Psoas muscle (tissue), 7 donors: ENCODE measurements at regions not wholly inside any gene's neighbourhood (a gene's known extent, or its start where the extent isn't known, plus 50 kb on each side); places are given as distances from the start of the nearest gene placed in this dataset.

Experiments used
- ATAC-seq, 4 donors: fragments of 200-7000 bp; cut with Tn5 transposase; one replicate each; pipeline ENCODE4 v1.9.1; 2020; ENCODE audit warnings: moderate library complexity in 3 of 4, mild to moderate bottlenecking in 2 of 4
- DNase-seq, 2 donors: peaks; one replicate each; pipeline ENCODE4 v3.0.0-alpha.2; 2020
- H3K27ac ChIP-seq: fragments of 200-600 bp; one replicate; pipeline ENCODE4 v1.8.0; 2022
- H3K27me3 ChIP-seq, 3 donors: fragments of 200-600 bp in 1 of 3; one replicate each; pipeline versions ENCODE4 v1.6.1 to v1.8.0; 2013 to 2022; ENCODE audit warnings: low read length in 2 of 3, mild to moderate bottlenecking in 2 of 3, moderate library complexity in 1 of 3; ENCODE audit not compliant: insufficient read depth in 3 of 3
- H3K36me3 ChIP-seq, 2 donors: fragments of 200-600 bp in 1 of 2; one replicate each; pipeline versions ENCODE4 v1.6.1 to v1.8.0; 2013 to 2022; ENCODE audit warnings: low read depth in 1 of 2, mild to moderate bottlenecking in 1 of 2, moderate library complexity in 1 of 2; ENCODE audit not compliant: insufficient read depth in 1 of 2
- H3K4me1 ChIP-seq: fragments of 200-600 bp; one replicate; pipeline ENCODE4 v1.8.0; 2022
- H3K4me3 ChIP-seq: fragments of 200-600 bp; one replicate; pipeline ENCODE4 v1.8.0; 2022; ENCODE audit warnings: mild to moderate bottlenecking
- H3K9me3 ChIP-seq: fragments of 200-600 bp; one replicate; pipeline ENCODE4 v1.8.0; 2022
- CTCF ChIP-seq: fragments of 200-600 bp; IDR thresholded peaks from one replicate; pipeline ENCODE4 v1.8.0; 2022; ENCODE audit warnings: antibody characterized with exemption
- whole genome bisulfite sequencing, 3 donors: extraction: QIAGEN DNeasy Blood & Tissue Kit; methylation state at CpG; one replicate each; pipeline versions ENCODE4 v1.1.6 to v1.1.7; 2013; 5-methylcytosine and 5-hydroxymethylcytosine counted together
- intact Hi-C, 2 donors: fragments of 100-400 bp; cut with DNase I; formaldehyde crosslinking; loops; one replicate each; pipeline versions ENCODE4 v1.11.0 to v1.14.2; 2022
- donor health status: healthy with polysubstance abuse.
- donor health status: DM: no; HTN: no; CAD: no; lungs with moderate emphysema.
- donor health status: Bipolar disorder and iron deficiency.
- donor health status: healthy.
- donor health status: DM: yes; HTN: yes; CAD: no.
- donor health status: DM: no; HTN: no; CAD: no.
- donor health status: DM: yes; HTN: yes; CAD: no.

DNA sequence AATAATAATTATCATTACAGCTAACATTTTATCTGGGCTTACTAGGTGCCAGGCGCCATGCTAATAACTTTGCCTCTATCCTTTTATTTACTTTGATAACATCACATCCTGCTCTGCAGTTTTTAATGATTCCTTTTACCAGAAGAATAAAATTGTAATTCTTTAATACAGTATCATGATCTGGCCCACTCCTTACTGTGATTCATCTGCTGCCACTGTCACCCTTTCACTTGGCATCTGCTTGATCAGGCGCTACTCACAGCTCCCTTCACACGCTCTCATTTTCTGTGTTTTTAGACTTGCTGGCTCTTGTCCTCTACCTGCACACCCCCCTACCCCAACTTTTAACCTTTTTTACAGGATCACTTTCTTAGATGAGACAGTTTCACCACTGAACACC, 167.5 kb downstream of the NTMT2 start:
- Histone ChIP-seq H3K4me1 (no peaks in the 10 kb centered on the region), H3K27me3 (no peaks in the 10 kb centered on the region), H3K27ac (no peak overlapping the region), H3K9me3 (no peaks in the 10 kb centered on the region), H3K4me3 (no peak overlapping the region), H3K36me3 (no peaks in the 10 kb centered on the region)
- DNase-seq: no peak
- ATAC-seq: no peak
- WGBS, 3 donors: 88 to 93% (median 89%) methylated on average over 3 of the region's 3 CpGs
- no peak for TF ChIP-seq CTCF
- intact Hi-C loops: no loop called here

- ATAC-seq (no peak), DNase-seq (no peak)
- H3K4me3 ChIP-seq: no peak overlapping the region
- intact Hi-C loops: no loop called here
- no peak for TF ChIP-seq CTCF
- 76 to 85% (median 84%) methylated on average over 5 of the region's 5 CpGs for WGBS, 3 donors
- H3K27me3 ChIP-seq: no peaks in the 10 kb centered on the region
- H3K36me3 ChIP-seq: no peaks in the 10 kb centered on the region
- H3K9me3 ChIP-seq: no peaks in the 10 kb centered on the region
- no peak overlapping the region for H3K27ac ChIP-seq
- no peaks in the 10 kb centered on the region for H3K4me1 ChIP-seq
Observed at GRCh38 chr1:170316270-170316669, 170.5 kb downstream of the NTMT2 start.

GRCh38 chr1:170318141-170318540, 172.4 kb downstream of the NTMT2 start:
- Histone ChIP-seq H3K4me3 (no peak overlapping the region), H3K36me3 (no peaks in the 10 kb centered on the region), H3K27me3 (no peaks in the 10 kb centered on the region), H3K27ac (no peak overlapping the region), H3K9me3 (no peaks in the 10 kb centered on the region), H3K4me1 (no peaks in the 10 kb centered on the region)
- no peak for ATAC-seq
- TF ChIP-seq CTCF: no peak
- intact Hi-C loops: no loop called here
- DNase-seq: no peak
- 83 to 92% (median 88%) methylated on average over 1 of the region's 1 CpG for WGBS, 3 donors

DNA sequence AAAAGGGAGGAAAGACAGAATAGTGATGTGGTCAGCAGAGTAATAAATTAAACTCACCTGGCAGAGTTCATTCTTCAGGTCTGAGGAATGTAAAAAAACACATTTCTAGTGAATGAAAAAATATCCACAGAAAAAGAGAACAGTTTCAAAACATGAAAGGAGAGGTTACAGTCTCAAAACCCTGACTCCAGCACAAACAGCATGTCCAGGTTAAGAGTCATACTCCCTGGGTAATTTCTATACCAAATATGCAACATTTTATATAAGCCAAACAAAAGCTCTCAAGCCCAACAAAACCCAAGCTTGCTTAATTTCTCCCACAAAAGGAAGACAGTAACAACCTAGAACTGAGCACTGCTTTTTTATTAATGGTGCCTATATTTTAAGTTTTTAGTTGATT, 173.0 kb downstream of the NTMT2 start:
- intact Hi-C loops: no loop called here
- no peak for DNase-seq
- no peak overlapping the region for H3K4me3 ChIP-seq
- TF ChIP-seq CTCF: no peak
- no peaks in the 10 kb centered on the region for H3K27me3 ChIP-seq
- no peak for ATAC-seq
- H3K36me3 ChIP-seq: no peaks in the 10 kb centered on the region
- H3K9me3 ChIP-seq: no peaks in the 10 kb centered on the region
- no peaks in the 10 kb centered on the region for H3K4me1 ChIP-seq
- no peak overlapping the region for H3K27ac ChIP-seq

GRCh38 chr1:170321113-170321512, 175.4 kb downstream of the NTMT2 start:
- no peak for TF ChIP-seq CTCF
- 67 to 73% (median 69%) methylated on average over 6 of the region's 6 CpGs for WGBS, 3 donors
- Histone ChIP-seq H3K4me1 (no peaks in the 10 kb centered on the region), H3K9me3 (no peaks in the 10 kb centered on the region), H3K4me3 (no peak overlapping the region), H3K27me3 (no peaks in the 10 kb centered on the region), H3K27ac (no peak overlapping the region), H3K36me3 (no peaks in the 10 kb centered on the region)
- no peak for ATAC-seq
- no peak for DNase-seq
- intact Hi-C loops: no loop called here
